HG03575 (cell line): ENCODE measurements at regions not wholly inside any gene's neighbourhood (a gene's known extent, or its start where the extent isn't known, plus 50 kb on each side); places are given as distances from the start of the nearest gene placed in this dataset.

Experiments used
- ATAC-seq: cut with Tn5 transposase; IDR thresholded peaks from one replicate; pipeline ENCODE4 v1.9.1; 2021; ENCODE audit not compliant: unreplicated experiment, insufficient number of reproducible peaks, low FRiP score; ENCODE audit errors: extremely low read depth

- ATAC-seq, result no peak
These were observed 216.0 kb upstream of the SERP2 start for GRCh38 chr13:44157606-44158005.

GRCh38 chr13:44158098-44158521 is 215.5 kb upstream of the SERP2 start:
- no peak for ATAC-seq

- ATAC-seq, result no peak
These were observed 214.6 kb upstream of the SERP2 start for GRCh38 chr13:44158881-44159632.

DNA sequence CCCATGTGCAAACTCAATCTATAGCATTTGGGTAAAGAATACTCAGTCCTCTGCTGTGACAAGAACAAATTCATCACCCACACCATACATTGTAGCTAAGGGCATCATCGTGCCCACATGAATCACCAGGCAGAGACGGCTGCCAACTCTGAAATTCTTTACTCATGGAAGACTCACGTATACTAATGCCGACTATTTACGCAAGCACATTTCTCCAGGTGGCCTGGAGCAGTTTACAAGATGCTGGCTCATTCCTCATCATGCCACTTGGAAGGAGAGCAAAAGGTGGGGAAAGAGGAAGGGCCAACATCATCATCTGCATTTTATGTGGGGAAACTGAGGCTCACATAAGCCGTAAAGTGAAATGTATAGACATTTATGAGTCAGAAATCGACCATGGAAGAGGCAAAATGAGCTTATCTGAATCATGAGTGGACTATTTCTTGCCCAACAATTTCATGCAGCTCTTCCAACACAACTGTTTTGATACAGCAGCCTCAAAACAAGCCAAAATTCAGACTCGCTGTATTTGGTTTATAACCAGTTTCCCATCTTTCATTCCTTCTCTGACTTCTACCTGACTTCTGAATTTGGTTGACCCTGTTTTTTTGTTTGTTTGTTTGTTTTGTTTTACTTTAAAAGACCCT is 213.9 kb upstream of the SERP2 start:
- ATAC-seq, result no peak

DNA sequence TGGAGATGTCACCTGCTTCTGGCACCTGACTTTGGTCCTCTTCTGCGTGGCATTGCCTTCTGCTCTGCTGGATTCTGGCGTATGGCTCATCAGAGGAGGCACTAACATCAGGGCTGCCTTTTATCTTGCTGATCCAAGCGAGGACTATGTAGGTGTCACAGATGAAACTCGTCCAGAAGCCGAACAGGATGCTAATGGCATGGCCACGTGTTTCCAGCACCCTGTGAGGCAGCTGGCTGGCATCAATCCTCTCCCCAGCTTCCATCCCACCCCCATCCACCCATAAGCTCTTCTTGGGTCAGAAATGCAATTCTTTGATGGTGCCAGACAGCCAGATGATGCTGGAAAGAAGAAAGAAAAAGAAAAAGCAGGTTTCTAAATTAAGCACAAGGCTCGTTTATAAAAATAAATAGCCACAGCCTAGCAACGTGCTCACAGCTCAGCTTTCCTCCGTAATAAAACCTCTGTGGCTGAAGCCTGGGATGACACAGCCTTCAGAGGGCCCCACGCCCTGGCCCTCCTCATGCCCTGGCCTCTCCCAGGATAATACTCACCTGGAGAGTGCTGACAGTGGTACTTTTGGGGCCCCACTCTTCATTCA is 212.9 kb upstream of the SERP2 start:
- ATAC-seq, result no peak

- ATAC-seq, result no peak
These were observed 210.5 kb upstream of the SERP2 start for GRCh38 chr13:44163108-44163507.

DNA sequence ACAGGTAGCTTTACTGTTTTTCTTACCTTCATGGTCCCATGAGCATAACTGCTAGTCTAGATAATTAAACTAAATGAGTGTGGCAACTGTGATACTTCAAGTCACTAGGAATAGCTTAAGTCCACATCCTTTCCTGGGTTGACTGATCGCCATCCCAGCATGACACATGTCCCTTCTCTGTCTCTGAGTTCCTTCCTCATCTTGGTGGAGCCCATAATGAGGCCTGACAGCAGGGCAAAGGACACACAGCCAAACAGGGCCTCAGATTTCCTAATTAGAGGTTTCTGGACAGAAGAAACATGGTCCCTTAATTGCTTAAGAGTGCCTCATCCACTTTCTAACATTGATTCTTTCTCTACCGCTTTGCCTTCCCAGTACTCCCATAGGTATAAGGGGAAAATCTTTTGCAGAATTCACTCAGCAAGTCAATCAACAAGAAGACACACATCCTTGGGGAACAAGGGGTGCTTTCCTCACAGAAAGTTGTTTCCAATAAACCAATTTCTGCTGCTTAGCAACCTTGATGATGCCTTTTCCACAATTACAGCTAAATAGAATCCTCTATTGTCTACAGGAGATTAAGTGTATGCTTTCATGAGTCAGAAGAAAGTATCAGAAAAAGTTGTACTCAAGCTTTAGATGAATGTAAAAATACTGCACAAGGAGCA is 208.3 kb upstream of the SERP2 start:
- no peak for ATAC-seq

DNA sequence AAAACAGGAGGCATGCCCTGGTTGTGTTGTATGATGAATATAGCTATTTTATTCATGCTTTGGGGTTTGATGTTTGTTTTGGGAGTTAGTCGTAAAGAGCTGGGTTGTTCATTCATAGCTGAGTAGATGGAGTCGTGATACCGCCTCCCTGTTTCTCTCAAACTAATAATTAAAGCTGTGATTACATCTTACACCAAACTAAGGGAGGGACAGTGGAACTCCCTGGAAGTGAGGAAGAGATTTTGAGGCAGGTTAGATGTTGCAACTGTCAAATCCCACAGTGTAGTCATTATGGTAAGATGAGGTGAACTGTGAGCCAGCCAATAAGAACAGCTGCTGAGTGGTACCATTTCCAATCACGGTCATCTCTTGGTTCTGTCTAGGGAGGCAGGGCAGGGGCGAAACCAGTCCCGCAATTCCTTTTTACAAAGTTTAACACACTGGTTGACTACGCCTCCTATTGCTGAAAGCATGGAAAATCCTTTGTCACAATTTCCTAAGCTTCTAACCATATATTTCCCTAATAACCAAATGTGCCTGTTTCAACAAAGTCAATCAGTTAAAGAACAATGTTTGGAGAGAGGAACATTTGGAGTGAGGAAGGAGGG is 207.6 kb upstream of the SERP2 start:
- ATAC-seq, result no peak

DNA sequence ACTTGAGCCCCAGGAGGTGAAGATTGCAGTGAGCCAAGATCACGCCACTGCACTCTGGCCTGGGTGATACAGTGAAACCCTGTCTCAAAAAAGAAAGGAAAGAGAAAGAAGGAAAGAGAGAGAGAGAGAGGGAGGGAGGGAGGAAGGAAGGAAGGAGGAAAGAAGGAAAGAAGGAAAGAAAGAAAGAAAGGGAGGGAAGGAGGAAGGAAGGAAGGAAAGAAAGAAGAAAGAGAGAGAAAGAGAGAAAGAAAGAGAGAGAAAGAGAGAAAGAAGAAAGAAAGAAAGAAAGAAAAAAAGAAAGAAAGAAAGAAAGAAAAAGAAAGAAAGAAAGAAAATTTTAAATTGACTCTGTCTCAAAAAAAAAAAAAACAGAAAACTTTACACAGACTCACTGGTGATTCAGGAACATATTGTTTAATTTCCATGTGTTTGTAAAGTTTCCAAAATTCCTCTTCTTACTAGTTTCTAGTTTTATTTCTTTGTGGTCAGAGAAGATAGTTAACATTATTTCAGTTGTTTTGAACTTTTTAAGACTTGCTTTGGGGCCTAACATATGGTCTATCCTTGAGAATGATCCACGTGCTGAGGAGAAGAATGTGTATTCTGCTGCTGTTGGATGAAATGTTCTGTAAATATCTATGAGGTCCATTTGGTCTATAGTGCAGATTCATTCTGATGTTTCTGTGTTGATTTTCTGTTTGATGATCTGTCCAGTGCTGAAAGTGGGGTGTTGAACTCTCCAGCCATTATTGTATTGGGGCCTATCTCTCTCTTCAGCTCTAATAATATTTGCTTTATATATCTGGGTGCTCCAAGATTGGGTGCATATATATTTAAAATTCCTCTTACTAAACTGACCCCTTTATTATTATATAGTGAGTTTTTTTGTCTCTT is 204.4 kb upstream of the SERP2 start:
- no peak for ATAC-seq

DNA sequence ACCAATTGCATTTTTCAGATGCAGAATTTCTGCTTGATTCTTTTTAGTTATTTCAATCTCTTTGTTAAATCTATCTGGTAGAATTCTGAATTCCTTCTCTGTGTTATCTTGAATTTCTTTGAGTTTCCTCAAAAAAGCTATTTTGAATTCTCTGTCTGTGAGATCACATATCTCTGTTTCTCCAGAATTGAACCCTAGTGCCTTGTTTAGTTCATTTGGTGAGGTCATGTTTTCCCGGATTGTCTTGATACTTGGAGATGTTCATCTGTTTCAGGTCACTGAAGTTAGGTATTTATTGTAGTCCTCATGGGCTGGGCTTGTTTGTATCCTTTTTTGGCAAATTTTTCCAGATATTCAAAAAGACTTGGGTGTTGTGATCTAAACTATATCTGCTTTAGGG is 202.9 kb upstream of the SERP2 start:
- no peak for ATAC-seq

DNA sequence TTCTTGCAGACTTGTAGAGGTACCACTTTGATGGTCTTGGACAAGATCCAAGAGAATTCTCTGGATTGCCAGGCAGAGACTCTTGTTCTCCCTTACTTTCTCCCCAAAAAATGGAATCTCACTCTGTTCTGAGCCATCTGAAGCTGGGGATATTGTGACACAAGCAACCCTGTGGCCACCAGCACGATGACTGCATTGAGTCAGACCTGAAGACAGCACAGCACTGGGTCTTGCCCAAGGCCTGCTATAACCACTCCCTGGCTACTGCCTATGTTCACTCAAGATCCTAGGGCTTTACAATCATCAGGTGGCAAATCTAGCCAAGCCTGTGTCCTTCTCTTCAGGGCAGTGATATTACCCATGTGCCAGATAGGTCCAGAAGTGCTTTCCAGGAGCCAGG is 202.5 kb upstream of the SERP2 start:
- ATAC-seq, result no peak

DNA sequence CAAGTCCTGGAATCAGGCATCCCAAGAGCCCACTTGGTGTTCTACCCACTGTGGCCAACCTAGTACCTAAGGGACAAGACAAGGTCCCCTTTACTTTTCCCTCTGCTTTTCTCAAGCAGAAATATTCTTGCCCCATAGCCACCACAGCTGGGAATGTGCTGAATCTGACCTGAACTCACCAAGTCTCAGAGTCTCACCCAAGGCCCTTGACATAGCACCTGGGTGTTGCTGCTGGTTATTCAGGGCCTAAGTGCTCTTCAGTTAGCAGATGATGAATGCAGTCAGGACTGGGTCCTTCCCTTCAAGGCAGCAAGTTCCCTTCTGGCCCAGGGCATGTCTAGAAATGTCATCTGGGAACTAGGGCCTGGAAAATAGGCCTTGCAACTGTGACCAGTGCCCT is 201.8 kb upstream of the SERP2 start:
- no peak for ATAC-seq

- ATAC-seq, result no peak
These were observed 201.3 kb upstream of the SERP2 start for GRCh38 chr13:44172281-44172810.

DNA sequence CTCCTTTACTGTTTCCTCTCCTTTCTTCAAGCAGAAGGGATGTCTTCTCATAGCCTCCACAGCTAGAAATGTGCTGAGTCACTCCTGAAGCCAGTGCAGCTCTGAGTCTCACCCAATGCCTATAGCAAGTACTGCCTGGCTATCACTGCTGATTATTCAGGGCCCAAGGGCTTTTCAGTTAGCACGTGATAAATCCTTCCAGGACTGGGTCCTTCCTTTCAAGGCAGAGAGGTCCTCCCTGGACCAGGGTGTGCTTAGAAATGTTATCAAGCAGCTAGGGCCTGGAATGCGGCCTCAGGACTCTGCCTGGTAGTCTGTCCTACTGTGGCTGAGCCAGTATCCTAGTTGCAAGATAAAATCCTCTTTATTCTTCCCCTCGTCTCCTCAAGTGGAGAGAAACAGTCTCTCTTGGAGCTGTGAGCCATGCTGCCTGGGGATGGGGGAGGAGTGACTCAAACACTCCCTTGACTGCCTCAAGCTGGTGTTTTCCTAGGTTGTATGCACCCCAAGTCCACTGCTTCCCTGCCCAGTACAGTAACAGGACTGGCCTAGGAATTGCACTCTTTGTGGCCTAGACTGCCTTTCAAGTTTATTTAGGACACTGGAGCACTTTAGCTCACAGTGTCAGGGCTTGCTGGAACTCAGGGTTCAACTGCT is 198.7 kb upstream of the SERP2 start:
- no peak for ATAC-seq

DNA sequence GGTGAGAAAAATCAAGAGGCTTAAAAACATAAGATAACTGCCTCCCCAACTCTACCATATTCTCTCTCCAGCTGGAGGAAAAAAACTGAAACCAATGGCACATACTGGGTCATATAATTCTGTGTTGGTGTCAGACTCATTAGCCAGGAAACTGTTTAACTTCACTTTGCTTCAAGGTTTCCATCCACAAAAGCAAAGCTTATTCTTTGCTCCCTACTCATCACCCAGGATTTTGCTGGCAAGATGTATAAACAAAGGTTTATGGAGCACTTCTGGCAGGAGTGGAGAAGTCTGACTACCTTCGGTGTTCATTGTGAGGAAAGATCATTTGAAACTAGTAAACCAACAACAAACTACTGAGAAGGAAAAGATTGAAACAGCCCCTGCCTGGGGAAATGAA is 197.5 kb upstream of the SERP2 start:
- ATAC-seq, result no peak

- no peak for ATAC-seq
These were observed 192.6 kb upstream of the SERP2 start for GRCh38 chr13:44180876-44181536.

DNA sequence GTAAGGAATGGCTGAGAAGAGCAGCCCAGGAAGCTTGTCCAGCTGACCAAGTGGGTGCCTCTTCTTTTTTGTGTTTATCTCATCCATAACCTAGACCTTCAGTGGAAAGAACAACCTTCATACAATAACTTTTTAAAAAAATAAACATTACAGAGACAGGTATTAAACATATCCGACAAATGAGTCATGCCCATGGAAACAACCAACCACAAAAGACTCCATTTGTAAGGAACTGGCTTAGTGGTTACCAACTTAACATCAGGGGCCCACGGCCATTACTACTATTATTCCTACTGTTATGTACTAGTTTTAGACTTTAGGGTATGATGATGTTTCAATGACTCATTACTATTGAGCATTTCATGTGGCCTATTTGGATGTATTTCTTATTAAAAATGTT is 191.7 kb upstream of the SERP2 start:
- no peak for ATAC-seq
